GM21447 (cell line): ENCODE measurements at regions not wholly inside any gene's neighbourhood (a gene's known extent, or its start where the extent isn't known, plus 50 kb on each side); places are given as distances from the start of the nearest gene placed in this dataset.

Experiments used
- ATAC-seq: cut with Tn5 transposase; IDR thresholded peaks from one replicate; pipeline ENCODE4 v1.9.1; 2021; ENCODE audit not compliant: unreplicated experiment

GRCh38 chr16:14337303-14338191, 266.4 kb downstream of the MRTFB start:
- no peak for ATAC-seq

GRCh38 chr16:14335297-14335696, 264.2 kb downstream of the MRTFB start:
- no peak for ATAC-seq

- ATAC-seq = no peak
Measured at GRCh38 chr16:14334366-14335080, 263.4 kb downstream of the MRTFB start.

GRCh38 chr16:14333361-14333760, 262.2 kb downstream of the MRTFB start:
- ATAC-seq = no peak

GRCh38 chr16:14331020-14331419, 259.9 kb downstream of the MRTFB start:
- no peak for ATAC-seq

GRCh38 chr16:14329727-14330350, 258.7 kb downstream of the MRTFB start:
- no peak for ATAC-seq

GRCh38 chr16:14325502-14326401, 254.6 kb downstream of the MRTFB start:
- no peak for ATAC-seq

- no peak for ATAC-seq
Measured at GRCh38 chr16:14324581-14324980, 253.5 kb downstream of the MRTFB start.

- no peak for ATAC-seq
Measured at GRCh38 chr16:14322186-14322585, 251.1 kb downstream of the MRTFB start.

- ATAC-seq = no peak
Measured at GRCh38 chr16:14321542-14321941, 250.4 kb downstream of the MRTFB start.

GRCh38 chr16:14320406-14320805, 249.3 kb downstream of the MRTFB start:
- ATAC-seq = no peak
